CD4-positive, alpha-beta T cell (primary cell): ENCODE measurements at regions not wholly inside any gene's neighbourhood (a gene's known extent, or its start where the extent isn't known, plus 50 kb on each side); places are given as distances from the start of the nearest gene placed in this dataset.

Source experiments
- ATAC-seq: fragments of 200-7000 bp; cut with Tn5 transposase; one replicate; pipeline ENCODE4 v1.10.0; 2022; ENCODE audit warnings: mild to moderate bottlenecking; ENCODE audit not compliant: poor library complexity
- CTCF ChIA-PET: fragments of 350-600 bp; sonication (Branson Sonifier 250); formaldehyde crosslinking; loops from one replicate; lab custom pipeline; 2021; ENCODE audit warnings: antibody characterized with exemption, inconsistent platforms; lab: Charles Lee
- POLR2A ChIA-PET: fragments of 350-600 bp; sonication (Branson Sonifier 250); formaldehyde crosslinking; loops from one replicate; lab custom pipeline; 2021; ENCODE audit warnings: antibody characterized with exemption, inconsistent platforms; lab: Charles Lee
- DNase-seq, 14 experiments: peaks; one replicate each; pipeline ENCODE4 v3.0.0-alpha.2; 2013 to 2020; ENCODE audit warnings: mixed read lengths in 2 of 14
- H3K27ac ChIP-seq, 2 donors: one replicate each; pipeline versions ENCODE4 v1.5.1 to v1.7.0; 2013; ENCODE audit warnings: low read length in 2 of 2, low read depth in 1 of 2, mild to moderate bottlenecking in 1 of 2
- H3K27me3 ChIP-seq, 2 experiments: 1 replicate in 1 of 2; 2 replicates in 1 of 2; pipeline versions ENCODE4 v1.6.1 to v1.7.0; 2013; ENCODE audit warnings: low read length in 2 of 2, control low read depth in 1 of 2, mild to moderate bottlenecking in 1 of 2, moderate library complexity in 1 of 2; ENCODE audit not compliant: insufficient read depth in 2 of 2, control insufficient read depth in 1 of 2
- H3K36me3 ChIP-seq: one replicate; pipeline ENCODE4 v1.6.1; 2013; ENCODE audit warnings: low read length, control low read depth; ENCODE audit not compliant: insufficient read depth
- H3K4me1 ChIP-seq: one replicate; pipeline ENCODE4 v1.6.1; 2013; ENCODE audit warnings: low read length, control low read depth; ENCODE audit not compliant: insufficient read depth
- H3K4me3 ChIP-seq: one replicate; pipeline ENCODE4 v1.5.1; 2013; ENCODE audit warnings: mild to moderate bottlenecking, low read length, moderate library complexity
- H3K9me3 ChIP-seq, 2 experiments: 1 replicate in 1 of 2; 2 replicates in 1 of 2; pipeline versions ENCODE4 v1.6.1 to v1.7.0; 2013; ENCODE audit warnings: low read length in 2 of 2, mild to moderate bottlenecking in 2 of 2, control low read depth in 1 of 2, moderate library complexity in 1 of 2; ENCODE audit not compliant: control insufficient read depth in 1 of 2, insufficient read depth in 1 of 2
- H3K27ac Mint-ChIP-seq: one replicate; pipeline ENCODE4 v1.8.0; 2020; ENCODE audit warnings: mixed read lengths
- H3K27me3 Mint-ChIP-seq: one replicate; pipeline ENCODE4 v1.8.0; 2021; ENCODE audit warnings: mixed read lengths
- H3K36me3 Mint-ChIP-seq: one replicate; pipeline ENCODE4 v1.8.0; 2021; ENCODE audit warnings: low read depth, mixed read lengths
- H3K4me1 Mint-ChIP-seq: one replicate; pipeline ENCODE4 v1.8.0; 2021; ENCODE audit warnings: low read depth, mixed read lengths
- H3K4me3 Mint-ChIP-seq: one replicate; pipeline ENCODE4 v1.8.0; 2020; ENCODE audit warnings: mild to moderate bottlenecking, mixed read lengths
- H3K9me3 Mint-ChIP-seq: one replicate; pipeline ENCODE4 v1.8.0; 2020; ENCODE audit warnings: mixed read lengths
- CTCF ChIP-seq: fragments of 200-600 bp; IDR thresholded peaks from one replicate; pipeline ENCODE4 v1.8.0; 2022; ENCODE audit warnings: antibody characterized with exemption, mild to moderate bottlenecking
- intact Hi-C, 2 experiments: fragments of 100-400 bp; cut with DNase I in 1 of 2; cut with micrococcal nuclease in 1 of 2; formaldehyde crosslinking; loops; one replicate each; pipeline versions ENCODE4 v1.15.1 to v1.9.0; 2023 to 2025; cut with DNase I, micrococcal nuclease

- no peak for TF ChIP-seq CTCF
- POLR2A ChIA-PET = no interaction called here
- Mint-ChIP-seq H3K27ac (no peak overlapping the region), H3K36me3 (no peaks in the 10 kb centered on the region), H3K4me1 (no peaks in the 10 kb centered on the region), H3K27me3 (no peaks in the 10 kb centered on the region), H3K9me3 (peaks cover 19% of the 10 kb centered on the region), H3K4me3 (no peak overlapping the region)
- Histone ChIP-seq H3K4me3 (no peak overlapping the region), H3K36me3 (no peaks in the 10 kb centered on the region), H3K4me1 (no peaks in the 10 kb centered on the region), H3K9me3 (peaks cover 0 to 8% of the 10 kb centered on the region in 2 experiments), H3K27me3 (no peaks in the 10 kb centered on the region), H3K27ac (no peak overlapping the region)
- CTCF ChIA-PET = no interaction called here
- DNase-seq (no peak), ATAC-seq (no peak)
- intact Hi-C loops = no loop called here
Measured at GRCh38 chr7:136312592-136312991, 335.4 kb upstream of the MTPN start.

- intact Hi-C loops = no loop called here
Measured at GRCh38 chr7:136309407-136309806, 332.2 kb upstream of the MTPN start.

GRCh38 chr7:136308230-136308629 is 331.1 kb upstream of the MTPN start:
- H3K36me3 Mint-ChIP-seq = no peaks in the 10 kb centered on the region
- POLR2A ChIA-PET = no interaction called here
- Histone ChIP-seq H3K36me3 (no peaks in the 10 kb centered on the region), H3K9me3 (peaks cover 0 to 9% of the 10 kb centered on the region in 2 experiments), H3K4me1 (no peaks in the 10 kb centered on the region), H3K27me3 (no peaks in the 10 kb centered on the region), H3K27ac (no peak overlapping the region), H3K4me3 (no peak overlapping the region)
- H3K9me3 Mint-ChIP-seq = peaks cover 10% of the 10 kb centered on the region
- no peaks in the 10 kb centered on the region for H3K4me1 Mint-ChIP-seq
- ATAC-seq (no peak), DNase-seq (no peak)
- H3K27ac Mint-ChIP-seq = no peak overlapping the region
- no peak overlapping the region for H3K4me3 Mint-ChIP-seq
- intact Hi-C loops = no loop called here
- no peak for TF ChIP-seq CTCF
- CTCF ChIA-PET = no interaction called here
- no peaks in the 10 kb centered on the region for H3K27me3 Mint-ChIP-seq

More at GRCh38 chr7:136309407-136309806, 332.2 kb upstream of the MTPN start:
- TF ChIP-seq CTCF = no peak
- Mint-ChIP-seq H3K27me3 (no peaks in the 10 kb centered on the region), H3K27ac (no peak overlapping the region), H3K9me3 (peaks cover 12% of the 10 kb centered on the region), H3K4me1 (no peaks in the 10 kb centered on the region), H3K36me3 (no peaks in the 10 kb centered on the region), H3K4me3 (no peak overlapping the region)
- DNase-seq (no peak), ATAC-seq (no peak)
- no peak overlapping the region for H3K4me3 ChIP-seq
- H3K4me1 ChIP-seq = no peaks in the 10 kb centered on the region
- no peaks in the 10 kb centered on the region for H3K27me3 ChIP-seq
- H3K9me3 ChIP-seq = peaks cover 0 to 5% of the 10 kb centered on the region in 2 experiments
- ChIA-PET CTCF (no interaction called here), POLR2A (no interaction called here)
- no peaks in the 10 kb centered on the region for H3K36me3 ChIP-seq
- H3K27ac ChIP-seq = no peak overlapping the region
